H1 (cell line): ENCODE measurements at regions not wholly inside any gene's neighbourhood (a gene's known extent, or its start where the extent isn't known, plus 50 kb on each side); places are given as distances from the start of the nearest gene placed in this dataset.

Source experiments
- EZH2 ChIP-seq: fragments of 200-600 bp; sonication (generic); IDR thresholded peaks from 2 replicates; pipeline ENCODE4 v1.7.1; 2012; ENCODE audit warnings: low read depth, mild to moderate bottlenecking, moderate library complexity, low read length, inconsistent platforms; ENCODE audit not compliant: severe bottlenecking
- HDAC2 ChIP-seq, 2 experiments: fragments of 300-600 bp in 1 of 2; sonication (generic) in 1 of 2; IDR thresholded peaks; 2 replicates each; pipeline ENCODE4 v1.6.1; 2011 to 2012; ENCODE audit warnings: low read depth in 2 of 2, low read length in 2 of 2, mild to moderate bottlenecking in 2 of 2, moderate library complexity in 2 of 2, borderline replicate concordance in 1 of 2, inconsistent platforms in 1 of 2
- NANOG ChIP-seq: IDR thresholded peaks from 2 replicates; pipeline ENCODE4 v1.6.1; 2011; ENCODE audit warnings: low read length, low read depth, mild to moderate bottlenecking, inconsistent platforms; ENCODE audit not compliant: insufficient read depth, poor library complexity, severe bottlenecking
- NRF1 ChIP-seq: IDR thresholded peaks from 2 replicates; pipeline ENCODE4 v1.6.1; 2011; ENCODE audit warnings: mild to moderate bottlenecking, low read depth, low read length, improper control_type of control experiment
- SAP30 ChIP-seq: fragments of 300-600 bp; sonication (generic); IDR thresholded peaks from 2 replicates; pipeline ENCODE4 v1.7.1; 2012; ENCODE audit warnings: low read length, moderate library complexity, mild to moderate bottlenecking, inconsistent platforms; ENCODE audit not compliant: insufficient read depth, insufficient replicate concordance
- SP1 ChIP-seq: IDR thresholded peaks from 2 replicates; pipeline ENCODE4 v1.6.1; 2011; ENCODE audit warnings: low read depth, low read length

GRCh38 chr2:221334481-221335218, 237.5 kb downstream of the EPHA4 start (continued):
- TF ChIP-seq SAP30 = no peak
- no peak for TF ChIP-seq SP1
- no peak for TF ChIP-seq NRF1
- no peak for TF ChIP-seq NANOG
- no peak for TF ChIP-seq EZH2
- no peak for TF ChIP-seq HDAC2 (IDR thresholded peaks at IDR 0.05; ENCODE audit: borderline replicate concordance in 1 of 2, low read depth in 2 of 2, low read length in 2 of 2)
